ENCODE measurements at regions not wholly inside any gene's neighbourhood (a gene's known extent, or its start where the extent isn't known, plus 50 kb on each side); places are given as distances from the start of the nearest gene placed in this dataset.

DNA sequence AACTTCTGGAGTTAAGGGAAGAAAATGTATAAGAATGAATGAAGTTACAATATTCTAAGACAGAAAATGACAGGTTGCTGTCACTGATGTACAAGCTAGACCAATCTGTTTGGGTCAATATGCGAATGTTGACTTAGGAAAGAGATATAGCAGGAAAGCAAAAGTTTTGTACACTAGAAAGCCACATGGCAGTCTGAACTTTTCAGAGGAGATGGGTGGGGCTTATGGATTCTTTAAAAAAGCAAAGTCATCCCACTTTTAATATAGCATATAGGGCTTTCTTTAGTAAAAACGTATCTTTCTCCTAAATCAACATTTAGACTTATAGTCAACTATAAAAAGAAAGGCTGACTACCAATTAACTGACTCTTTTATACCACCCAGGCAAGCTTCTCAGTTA is 381.2 kb downstream of the PTPRC start:
- no peak for TF ChIP-seq ZFP3 (tag by site-specific recombination; IDR thresholded peaks at IDR 0.05; ENCODE audit: low read depth)
- no peak for TF ChIP-seq ZNF248 (tag by site-specific recombination; IDR thresholded peaks at IDR 0.05)
- TF ChIP-seq, protein P1, sequence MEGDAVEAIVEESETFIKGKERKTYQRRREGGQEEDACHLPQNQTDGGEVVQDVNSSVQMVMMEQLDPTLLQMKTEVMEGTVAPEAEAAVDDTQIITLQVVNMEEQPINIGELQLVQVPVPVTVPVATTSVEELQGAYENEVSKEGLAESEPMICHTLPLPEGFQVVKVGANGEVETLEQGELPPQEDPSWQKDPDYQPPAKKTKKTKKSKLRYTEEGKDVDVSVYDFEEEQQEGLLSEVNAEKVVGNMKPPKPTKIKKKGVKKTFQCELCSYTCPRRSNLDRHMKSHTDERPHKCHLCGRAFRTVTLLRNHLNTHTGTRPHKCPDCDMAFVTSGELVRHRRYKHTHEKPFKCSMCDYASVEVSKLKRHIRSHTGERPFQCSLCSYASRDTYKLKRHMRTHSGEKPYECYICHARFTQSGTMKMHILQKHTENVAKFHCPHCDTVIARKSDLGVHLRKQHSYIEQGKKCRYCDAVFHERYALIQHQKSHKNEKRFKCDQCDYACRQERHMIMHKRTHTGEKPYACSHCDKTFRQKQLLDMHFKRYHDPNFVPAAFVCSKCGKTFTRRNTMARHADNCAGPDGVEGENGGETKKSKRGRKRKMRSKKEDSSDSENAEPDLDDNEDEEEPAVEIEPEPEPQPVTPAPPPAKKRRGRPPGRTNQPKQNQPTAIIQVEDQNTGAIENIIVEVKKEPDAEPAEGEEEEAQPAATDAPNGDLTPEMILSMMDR (tag by site-specific recombination; IDR thresholded peaks at IDR 0.05): no peak
- no peak for TF ChIP-seq YY1 (tag by site-specific recombination; IDR thresholded peaks at IDR 0.05)
- TF ChIP-seq, protein P2, sequence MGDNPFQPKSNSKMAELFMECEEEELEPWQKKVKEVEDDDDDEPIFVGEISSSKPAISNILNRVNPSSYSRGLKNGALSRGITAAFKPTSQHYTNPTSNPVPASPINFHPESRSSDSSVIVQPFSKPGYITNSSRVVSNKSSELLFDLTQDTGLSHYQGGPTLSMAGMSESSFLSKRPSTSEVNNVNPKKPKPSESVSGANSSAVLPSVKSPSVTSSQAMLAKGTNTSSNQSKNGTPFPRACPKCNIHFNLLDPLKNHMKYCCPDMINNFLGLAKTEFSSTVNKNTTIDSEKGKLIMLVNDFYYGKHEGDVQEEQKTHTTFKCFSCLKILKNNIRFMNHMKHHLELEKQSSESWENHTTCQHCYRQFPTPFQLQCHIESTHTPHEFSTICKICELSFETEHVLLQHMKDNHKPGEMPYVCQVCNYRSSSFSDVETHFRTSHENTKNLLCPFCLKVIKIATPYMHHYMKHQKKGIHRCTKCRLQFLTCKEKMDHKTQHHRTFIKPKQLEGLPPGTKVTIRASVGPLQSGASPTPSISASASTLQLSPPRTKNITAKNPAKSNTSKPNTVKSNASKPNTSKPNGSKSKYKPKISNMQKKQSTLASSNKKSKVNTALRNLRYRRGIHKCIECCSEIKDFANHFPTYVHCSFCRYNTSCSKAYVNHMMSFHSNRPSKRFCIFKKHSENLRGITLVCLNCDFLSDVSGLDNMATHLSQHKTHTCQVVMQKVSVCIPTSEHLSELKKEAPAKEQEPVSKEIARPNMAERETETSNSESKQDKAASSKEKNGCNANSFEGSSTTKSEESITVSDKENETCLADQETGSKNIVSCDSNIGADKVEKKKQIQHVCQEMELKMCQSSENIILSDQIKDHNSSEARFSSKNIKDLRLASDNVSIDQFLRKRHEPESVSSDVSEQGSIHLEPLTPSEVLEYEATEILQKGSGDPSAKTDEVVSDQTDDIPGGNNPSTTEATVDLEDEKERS (tag by site-specific recombination; IDR thresholded peaks at IDR 0.05): no peak
- no peak for TF ChIP-seq ZNF335 (tag by site-specific recombination; conservative IDR thresholded peaks at IDR 0.05)

Measured in HEK293 (cell line).